DND-41 (cell line): ENCODE measurements at regions not wholly inside any gene's neighbourhood (a gene's known extent, or its start where the extent isn't known, plus 50 kb on each side); places are given as distances from the start of the nearest gene placed in this dataset.

Experiments
- CTCF ChIP-seq: IDR thresholded peaks from 2 replicates; pipeline ENCODE4 v1.5.1; 2012; ENCODE audit warnings: borderline replicate concordance, low read length, moderate library complexity, mild to moderate bottlenecking; ENCODE audit not compliant: poor library complexity, severe bottlenecking; ENCODE audit errors: extremely low read depth
- EZH2 ChIP-seq: IDR thresholded peaks from 3 replicates; pipeline ENCODE4 v1.6.1; 2012; ENCODE audit warnings: borderline replicate concordance, low read depth, mild to moderate bottlenecking, moderate library complexity, low read length, inconsistent platforms; ENCODE audit not compliant: severe bottlenecking

GRCh38 chr10:8412541-8412940 is 358.1 kb downstream of the GATA3 start:
- TF ChIP-seq CTCF: no peak
- TF ChIP-seq EZH2: no peak
